HG03565 (cell line): ENCODE measurements at regions not wholly inside any gene's neighbourhood (a gene's known extent, or its start where the extent isn't known, plus 50 kb on each side); places are given as distances from the start of the nearest gene placed in this dataset.

Experiments
- ATAC-seq: cut with Tn5 transposase; IDR thresholded peaks from one replicate; pipeline ENCODE4 v1.9.1; 2021; ENCODE audit warnings: mild to moderate bottlenecking, moderate library complexity; ENCODE audit not compliant: unreplicated experiment

DNA sequence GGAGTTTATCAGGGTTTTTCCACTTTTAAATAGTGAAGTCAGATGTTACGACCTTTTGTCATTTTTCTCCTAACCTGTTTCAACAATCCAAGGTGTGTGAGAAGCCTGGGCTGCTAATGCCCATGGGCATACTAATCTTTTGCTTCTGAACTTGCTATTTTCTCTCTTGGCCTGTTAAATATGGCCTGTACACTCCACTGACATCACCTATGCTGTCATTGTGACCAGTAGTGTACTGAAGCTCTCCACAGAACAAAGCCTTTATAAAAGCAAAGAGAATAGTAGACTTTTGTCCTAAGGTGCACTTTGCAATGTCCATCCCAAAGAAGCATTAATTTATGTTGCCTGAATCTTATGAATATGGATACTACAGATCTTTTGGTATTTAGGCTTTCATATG lies 1490.5 kb downstream of the STIM2 start:
- no peak for ATAC-seq

GRCh38 chr4:28351826-28352225 lies 1491.2 kb downstream of the STIM2 start:
- no peak for ATAC-seq

DNA sequence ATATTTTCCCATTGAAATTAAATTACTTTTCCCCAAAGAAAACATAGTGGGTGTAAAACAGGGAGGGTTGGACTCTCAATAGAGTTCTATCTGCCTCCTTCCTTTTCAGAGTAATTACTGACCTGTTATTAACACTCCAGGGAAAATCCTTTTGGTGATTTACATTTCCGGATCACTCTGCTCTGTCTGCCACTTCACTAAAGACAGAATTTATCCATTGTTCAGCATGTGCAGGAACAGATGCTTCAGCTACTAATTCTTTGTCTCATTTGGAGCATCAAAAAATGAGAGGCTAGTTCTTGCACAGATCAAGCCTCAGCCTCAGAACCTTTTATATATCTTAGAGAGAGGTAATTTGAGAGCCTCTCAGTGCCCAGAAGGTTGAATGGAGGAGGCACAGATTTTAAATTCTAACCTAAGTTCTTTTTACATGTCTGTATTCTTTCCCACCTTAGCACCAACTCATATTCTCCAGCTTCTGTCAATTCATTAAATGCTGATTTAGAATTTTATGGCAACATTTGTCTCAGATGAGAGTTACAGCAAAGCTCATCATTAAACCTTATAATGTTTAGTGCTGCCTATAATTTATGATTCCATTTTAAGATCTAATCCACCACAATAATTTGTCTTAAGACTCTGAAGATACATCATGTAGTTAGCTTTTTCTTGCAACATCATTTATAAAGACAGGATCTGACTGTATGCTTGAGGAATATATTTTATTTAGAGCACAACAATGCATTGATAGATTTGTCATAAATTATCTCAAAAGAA lies 1494.4 kb downstream of the STIM2 start:
- no peak for ATAC-seq

DNA sequence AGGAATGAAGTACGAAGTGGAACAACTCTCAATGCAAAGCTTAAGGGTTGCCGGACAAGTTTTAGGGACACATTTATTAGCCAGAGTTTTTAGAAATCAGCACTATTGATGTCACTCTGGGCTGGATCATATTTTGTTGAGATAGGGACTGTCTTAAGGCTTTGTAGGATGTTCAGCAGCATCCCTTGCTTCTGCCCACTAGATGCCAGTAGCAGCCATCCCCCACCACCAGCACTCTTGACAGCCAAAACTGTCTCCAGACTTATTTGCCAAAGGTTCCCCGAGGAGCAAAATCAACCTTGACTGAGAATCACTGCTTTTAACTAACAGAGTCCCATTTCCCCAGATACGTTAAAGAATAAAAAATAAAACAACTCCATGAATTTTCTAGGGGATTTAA lies 1497.3 kb downstream of the STIM2 start:
- ATAC-seq: no peak

DNA sequence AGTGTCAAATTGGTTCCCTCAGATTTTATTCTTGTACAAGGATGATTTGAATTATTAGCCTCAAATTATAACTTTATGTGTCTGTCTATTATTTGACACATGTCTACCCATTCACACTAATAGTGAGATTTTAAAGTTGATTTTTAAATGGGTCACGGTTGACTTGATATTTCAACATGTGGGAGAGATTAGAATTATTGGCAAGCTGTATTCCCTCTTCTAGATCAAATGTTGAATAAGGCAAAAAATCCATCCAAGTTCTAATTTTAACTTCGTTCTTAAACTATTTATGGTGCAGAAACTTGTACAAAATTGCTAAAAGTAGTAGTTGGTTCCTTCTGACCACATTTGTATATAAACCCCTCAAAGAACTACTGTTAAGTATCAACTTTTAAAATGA lies 1498.0 kb downstream of the STIM2 start:
- no peak for ATAC-seq

DNA sequence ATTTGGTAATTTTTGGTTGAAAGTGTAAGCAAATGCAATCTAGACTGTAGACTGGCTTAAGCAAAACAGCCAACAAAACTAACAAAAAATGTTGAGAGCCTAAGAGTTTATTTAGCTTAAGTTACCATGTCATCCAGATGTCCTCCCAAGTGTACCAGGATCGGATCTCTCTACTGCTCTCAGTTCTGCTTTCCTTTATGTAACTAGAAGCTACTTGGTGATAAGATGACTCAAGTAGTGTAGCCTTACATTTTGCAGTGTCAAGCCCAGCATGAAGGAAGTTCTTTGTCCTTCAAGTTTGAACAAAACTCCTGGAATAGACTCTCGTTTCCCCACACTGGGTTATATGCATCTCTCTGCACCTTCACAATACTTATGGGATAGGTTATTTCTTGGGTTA lies 1500.0 kb downstream of the STIM2 start:
- ATAC-seq: no peak

DNA sequence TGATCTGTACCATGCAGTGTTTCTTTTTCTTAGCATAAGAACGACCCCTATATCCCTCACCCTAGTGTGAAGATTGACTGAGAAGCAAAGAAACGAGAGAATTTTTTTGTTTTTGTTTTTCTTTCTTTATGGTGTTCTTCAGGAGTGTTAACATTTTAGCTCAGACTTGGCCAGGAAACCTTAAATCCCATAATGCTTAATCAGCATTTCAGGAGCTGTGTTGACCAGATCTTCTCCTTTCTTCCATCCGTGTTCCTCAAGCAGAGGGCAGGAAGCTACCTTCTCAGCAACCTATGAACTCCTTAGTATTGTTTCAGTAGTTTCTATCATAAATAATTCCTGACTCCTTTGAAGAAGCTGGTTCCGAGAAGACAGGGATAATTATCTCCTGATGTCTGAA lies 1501.5 kb downstream of the STIM2 start:
- ATAC-seq: no peak

DNA sequence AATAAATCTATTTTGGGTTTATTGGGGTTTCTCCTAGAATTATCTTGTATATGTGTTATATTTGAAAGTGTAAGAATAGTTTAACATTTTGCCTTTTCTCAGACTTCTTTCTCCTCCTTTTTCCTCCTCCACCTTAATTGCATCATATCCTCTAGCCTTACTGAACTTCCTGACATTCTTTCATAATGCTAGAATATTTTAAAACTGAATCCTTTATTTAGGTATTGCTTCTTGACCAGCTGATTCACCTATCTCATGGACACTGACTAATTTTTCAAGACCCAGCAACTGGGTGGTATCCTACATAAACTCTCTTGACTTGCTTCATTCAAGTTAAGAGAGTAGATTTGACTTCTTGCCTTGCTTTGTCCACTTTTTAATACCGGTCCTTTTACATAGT lies 1508.9 kb downstream of the STIM2 start:
- ATAC-seq: no peak

DNA sequence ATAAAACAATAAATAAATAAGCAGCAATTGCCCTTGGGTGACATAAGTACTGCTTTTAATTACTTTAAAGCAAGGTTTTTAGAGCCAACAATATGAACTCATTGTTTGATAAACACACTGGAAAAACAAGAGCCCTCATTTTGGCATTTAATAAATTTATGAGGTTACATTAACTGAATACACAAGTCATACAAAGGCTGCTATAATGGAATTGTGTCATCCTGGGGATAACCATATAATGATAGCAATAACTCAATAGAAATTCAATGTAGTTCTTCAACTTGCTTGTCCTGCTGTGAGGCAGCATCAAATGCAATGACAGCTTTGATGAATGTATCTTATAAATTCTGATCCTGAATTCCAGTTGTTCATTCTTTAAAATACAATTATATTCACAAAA lies 1512.5 kb downstream of the STIM2 start:
- no peak for ATAC-seq

GRCh38 chr4:28373601-28374000 lies 1513.0 kb downstream of the STIM2 start:
- ATAC-seq: no peak

- no peak for ATAC-seq
These were observed 1517.6 kb downstream of the STIM2 start for GRCh38 chr4:28378109-28378830.

GRCh38 chr4:28385801-28386200 lies 1525.2 kb downstream of the STIM2 start:
- no peak for ATAC-seq

DNA sequence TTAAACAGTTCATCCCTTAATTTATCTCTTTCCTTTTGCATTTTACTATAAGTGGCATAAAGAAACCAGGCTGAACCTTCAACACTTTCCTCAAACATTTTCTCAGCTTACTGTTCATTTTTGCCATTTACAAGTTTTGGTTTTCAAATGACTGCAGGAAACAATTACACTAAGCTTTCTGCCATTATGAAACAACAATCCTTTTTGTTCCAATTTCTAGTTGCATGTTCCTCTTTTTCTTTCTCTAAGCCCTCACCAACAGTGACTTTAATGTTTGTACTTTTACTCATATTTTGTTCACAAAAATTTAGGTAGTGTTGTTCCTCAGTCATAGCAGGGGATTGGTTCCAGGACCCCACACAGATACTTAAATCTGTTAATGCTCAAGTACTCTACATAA lies 1526.1 kb downstream of the STIM2 start:
- ATAC-seq: no peak

DNA sequence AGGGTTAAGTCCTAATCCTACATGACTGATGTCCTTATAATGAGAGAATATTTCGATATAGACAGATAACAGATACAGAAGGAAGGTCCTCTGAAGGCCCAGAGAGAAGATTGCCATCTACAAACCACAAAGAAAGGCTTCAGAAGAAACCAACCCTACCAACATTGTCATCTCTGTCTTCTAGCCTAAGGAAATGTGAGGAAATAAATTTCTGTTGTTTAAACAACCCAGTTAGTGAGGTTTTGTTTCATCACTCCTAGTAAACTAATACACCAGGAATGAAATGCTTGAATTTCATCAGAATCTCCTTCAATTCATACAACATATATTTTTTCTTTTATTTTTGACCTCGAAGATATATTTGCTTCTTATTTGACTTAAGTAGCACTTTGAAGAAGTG lies 1527.8 kb downstream of the STIM2 start:
- no peak for ATAC-seq

DNA sequence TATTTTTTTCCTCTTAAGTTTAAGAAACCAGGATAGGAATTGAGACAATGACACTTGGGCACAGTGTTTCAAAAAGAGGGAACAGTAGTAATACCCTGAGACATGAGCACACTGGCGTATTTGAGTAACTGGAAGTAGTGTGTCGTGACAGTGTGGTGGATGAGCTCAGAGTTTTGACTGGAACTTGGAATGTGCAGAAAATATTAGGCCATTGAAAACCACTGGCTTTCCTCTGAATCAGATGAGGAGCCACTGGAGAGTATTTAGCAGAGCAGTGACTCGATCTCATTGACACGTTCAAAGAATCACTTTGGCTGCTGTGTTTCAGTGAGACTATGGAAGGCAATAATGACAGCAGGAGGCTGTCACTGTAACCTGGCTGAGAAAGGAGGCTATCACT lies 1531.2 kb downstream of the STIM2 start:
- no peak for ATAC-seq

DNA sequence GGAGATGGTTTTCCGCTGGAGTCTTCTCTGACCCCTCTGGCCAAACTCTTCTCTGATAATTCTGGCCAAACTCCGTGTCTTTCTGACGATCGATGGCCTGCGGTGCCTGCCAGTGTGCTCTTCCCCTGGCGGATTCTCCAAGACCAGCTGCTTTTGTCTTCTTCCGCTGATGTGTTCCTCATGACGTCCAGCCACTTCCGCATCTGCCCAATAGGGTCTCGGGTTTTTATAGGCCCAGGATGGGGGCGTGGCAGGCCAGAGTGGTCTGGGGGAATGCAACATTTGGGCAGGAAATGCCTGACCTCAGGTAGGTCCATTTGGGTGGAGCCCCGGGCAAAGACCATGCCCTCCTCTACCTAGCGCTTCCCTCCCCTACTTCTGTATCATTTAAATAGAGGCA lies 1542.1 kb downstream of the STIM2 start:
- ATAC-seq: no peak

GRCh38 chr4:28421221-28421620 lies 1560.6 kb downstream of the STIM2 start:
- no peak for ATAC-seq

GRCh38 chr4:28426251-28426650 lies 1565.6 kb downstream of the STIM2 start:
- no peak for ATAC-seq

- no peak for ATAC-seq
These were observed 1566.9 kb downstream of the STIM2 start for GRCh38 chr4:28427306-28428085.

GRCh38 chr4:28432348-28433025 lies 1571.8 kb downstream of the STIM2 start:
- no peak for ATAC-seq

DNA sequence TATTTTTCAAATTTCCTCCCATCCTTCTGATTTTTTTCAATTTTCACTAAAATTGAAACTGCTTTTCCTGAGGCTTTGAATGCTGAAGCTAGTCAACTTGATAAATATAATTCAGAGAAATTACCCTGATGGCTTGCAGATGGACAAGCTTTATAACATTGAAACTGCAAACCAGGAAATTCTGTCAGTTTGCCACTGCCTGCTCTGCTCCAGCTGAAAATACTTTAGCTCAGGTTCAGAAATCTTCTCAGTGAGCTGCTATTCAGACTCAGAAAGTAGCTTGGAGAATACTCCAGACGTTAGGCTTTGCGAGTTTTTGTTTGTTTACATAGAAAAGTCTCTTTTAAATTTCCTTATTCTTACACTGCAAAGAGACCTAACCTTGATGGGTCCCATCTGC lies 1574.7 kb downstream of the STIM2 start:
- no peak for ATAC-seq
